HG03342 (cell line): ENCODE measurements at regions not wholly inside any gene's neighbourhood (a gene's known extent, or its start where the extent isn't known, plus 50 kb on each side); places are given as distances from the start of the nearest gene placed in this dataset.
A peak's percentile ranks its signal among the peaks of the same experiment; 100 is the strongest.

Source experiments
- ATAC-seq: cut with Tn5 transposase; IDR thresholded peaks from one replicate; pipeline ENCODE4 v1.9.1; 2021; ENCODE audit warnings: mild to moderate bottlenecking, moderate library complexity; ENCODE audit not compliant: unreplicated experiment

- ATAC-seq, result no peak
These were observed 97.4 kb upstream of the CNR1 start for GRCh38 chr6:88263591-88263990.

DNA sequence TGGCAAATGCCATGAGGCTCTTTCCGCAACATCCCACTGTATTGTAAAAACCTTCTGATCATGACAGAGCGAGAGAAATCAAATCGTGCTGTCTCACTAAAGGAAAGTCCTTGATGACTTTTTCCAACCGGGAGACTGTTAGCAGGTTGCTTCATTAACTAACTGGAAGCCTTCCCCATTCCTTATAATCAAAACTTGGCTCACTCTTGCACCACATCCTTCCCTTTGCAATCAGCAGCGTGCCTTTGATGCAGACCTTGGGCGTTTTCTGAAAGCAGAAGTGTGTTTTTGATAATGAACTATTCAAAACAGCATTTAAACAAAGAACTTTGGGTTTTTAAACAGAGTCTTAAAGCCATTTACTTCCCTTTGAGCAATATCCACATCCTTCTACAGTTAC, 96.2 kb upstream of the CNR1 start:
- no peak for ATAC-seq

- ATAC-seq, result no peak
These were observed 85.2 kb upstream of the CNR1 start for GRCh38 chr6:88251301-88251700.

DNA sequence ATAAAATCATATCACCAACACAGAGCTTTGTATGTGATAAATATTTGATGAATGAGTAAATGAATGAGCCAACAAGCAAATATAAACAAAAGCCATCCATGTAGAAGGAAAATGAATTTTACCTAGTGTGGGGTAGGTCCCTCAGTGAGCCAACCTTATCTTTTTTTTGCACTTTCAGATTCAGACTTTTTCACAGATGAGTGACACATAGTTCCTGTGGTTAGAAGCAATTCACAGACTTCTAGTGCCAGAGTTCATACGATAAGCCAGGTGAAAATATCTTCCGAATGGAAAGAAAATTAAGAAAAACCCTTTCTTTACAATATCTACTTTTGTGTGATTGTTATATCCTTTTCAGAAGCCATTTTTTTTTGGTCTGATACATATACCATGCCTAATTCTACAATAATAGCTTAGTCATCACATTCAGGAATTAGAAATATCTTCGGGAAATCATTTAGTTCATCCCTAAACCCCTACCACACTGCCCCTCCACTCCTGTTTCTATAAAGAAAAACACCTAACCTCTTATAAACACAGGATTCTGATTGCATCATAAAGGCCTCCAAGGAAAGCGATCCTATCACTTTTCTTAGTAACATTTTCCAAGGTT, 82.7 kb upstream of the CNR1 start:
- no peak for ATAC-seq

GRCh38 chr6:88246654-88247053, 80.5 kb upstream of the CNR1 start:
- no peak for ATAC-seq

- ATAC-seq, result no peak
These were observed 78.6 kb upstream of the CNR1 start for GRCh38 chr6:88244721-88245120.

GRCh38 chr6:88238901-88239300, 72.8 kb upstream of the CNR1 start:
- no peak for ATAC-seq

- peak; percentile 59 for ATAC-seq
These were observed 71.9 kb upstream of the CNR1 start for GRCh38 chr6:88238065-88238464.

- no peak for ATAC-seq
These were observed 70.6 kb upstream of the CNR1 start for GRCh38 chr6:88236612-88237360.

DNA sequence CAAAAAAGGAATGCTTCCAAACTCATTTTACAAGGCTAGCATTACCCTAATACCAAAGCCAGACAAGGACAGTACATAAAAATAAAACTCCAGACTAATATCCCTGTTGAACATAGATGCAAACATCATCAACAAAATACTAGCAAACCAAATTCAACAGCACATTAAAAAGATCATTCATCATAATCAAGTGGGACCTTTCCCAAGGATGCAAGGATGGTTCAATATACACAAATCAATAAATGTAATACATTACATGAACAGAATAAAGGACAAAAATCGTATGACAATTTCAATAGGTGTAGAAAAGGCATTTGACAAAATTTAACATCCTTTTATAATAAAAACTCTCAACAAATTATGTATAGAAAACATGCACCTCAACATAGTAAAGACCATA, 66.6 kb upstream of the CNR1 start:
- no peak for ATAC-seq

GRCh38 chr6:88223298-88223697, 57.2 kb upstream of the CNR1 start:
- no peak for ATAC-seq

DNA sequence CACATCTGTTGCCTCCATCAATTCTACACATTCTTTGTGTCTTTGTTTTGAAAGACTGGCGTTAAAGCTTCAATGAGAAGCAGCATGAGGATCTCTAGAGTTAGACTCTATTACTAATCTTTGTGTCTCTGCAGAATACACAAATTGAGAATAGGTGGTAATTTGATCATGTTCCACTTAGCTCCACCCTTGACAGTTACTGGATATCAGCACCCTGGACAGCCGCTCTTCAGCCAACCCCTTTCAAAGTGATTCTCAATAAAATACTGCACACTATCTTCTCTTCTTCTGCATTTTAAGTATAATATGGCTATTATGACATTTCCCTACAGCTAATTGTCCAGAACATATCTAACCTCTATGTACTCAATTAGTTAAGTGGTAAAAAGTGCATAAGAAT, 54.3 kb upstream of the CNR1 start:
- ATAC-seq, result no peak

DNA sequence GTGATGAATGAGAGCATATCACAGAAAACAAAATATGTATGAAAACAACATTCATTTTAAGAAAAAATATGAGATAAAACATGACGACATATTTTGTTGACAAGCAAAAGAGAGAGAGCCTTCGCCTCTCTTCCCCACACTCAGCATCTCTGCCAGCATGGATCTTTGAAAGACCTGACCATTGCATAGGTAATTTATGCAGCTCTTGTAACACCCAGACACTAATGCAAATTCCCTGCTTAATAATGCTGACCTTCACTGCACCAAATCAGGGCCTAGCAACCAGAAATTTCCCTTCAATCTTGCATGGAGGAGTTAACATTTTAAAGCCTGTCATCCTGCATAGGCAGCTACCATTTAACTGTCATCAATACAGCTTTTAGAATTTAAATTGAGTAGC, 50.0 kb upstream of the CNR1 start:
- ATAC-seq, result no peak
